DOHH2 (cell line): ENCODE measurements at regions not wholly inside any gene's neighbourhood (a gene's known extent, or its start where the extent isn't known, plus 50 kb on each side); places are given as distances from the start of the nearest gene placed in this dataset.

Experiments used
- EZH2phosphoT487 ChIP-seq: fragments of 200-600 bp; sonication (generic); IDR thresholded peaks from 2 replicates; pipeline ENCODE4 v1.6.1; 2017; ENCODE audit warnings: borderline replicate concordance, mild to moderate bottlenecking, antibody characterized with exemption, low read length, moderate library complexity, mixed read lengths
- TF ChIP-seq, protein P1 (sequence below): fragments of 200-600 bp; sonication (generic); IDR thresholded peaks from one replicate; pipeline ENCODE4 v1.5.1; 2014; ENCODE audit warnings: antibody characterized with exemption, mild to moderate bottlenecking, low read depth, low read length; ENCODE audit not compliant: poor library complexity, severe bottlenecking

DNA sequence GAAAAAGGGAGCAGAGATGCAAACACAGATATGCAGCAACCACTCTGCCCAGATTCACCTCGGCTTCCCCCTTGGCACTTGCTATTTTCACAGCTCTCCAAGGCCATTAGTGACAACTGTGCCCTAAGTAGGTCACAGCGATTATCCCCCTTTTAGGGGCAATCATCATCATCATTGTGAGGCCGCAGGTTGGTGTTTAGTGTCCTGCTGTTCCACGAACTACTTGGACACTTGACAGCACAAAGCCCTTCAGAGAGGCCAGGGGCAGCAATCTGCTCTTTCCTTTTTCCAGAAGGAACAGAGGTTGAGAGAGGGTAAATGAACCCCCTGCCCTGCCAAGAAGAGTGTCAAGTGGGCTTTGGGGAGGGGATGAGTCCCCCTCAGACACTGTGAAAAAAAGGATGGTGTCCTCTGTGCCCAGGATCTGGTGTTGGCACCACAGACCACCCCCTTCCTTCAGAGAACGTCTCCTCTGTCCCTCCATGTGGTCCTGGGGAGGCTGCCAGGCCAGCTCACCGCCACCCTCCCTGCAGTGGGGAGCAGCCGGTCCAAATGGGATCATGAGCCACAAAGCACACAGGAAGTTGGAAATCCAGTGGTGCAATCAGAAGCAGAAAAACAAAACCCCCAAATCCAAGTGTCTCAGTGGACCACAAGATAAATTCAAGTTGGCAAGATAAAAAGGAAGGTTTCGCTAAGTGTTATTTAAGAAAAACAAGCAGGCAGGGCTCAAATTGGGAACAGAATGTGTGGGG lies 78.4 kb upstream of the MED9 start:
- TF ChIP-seq, protein P1, sequence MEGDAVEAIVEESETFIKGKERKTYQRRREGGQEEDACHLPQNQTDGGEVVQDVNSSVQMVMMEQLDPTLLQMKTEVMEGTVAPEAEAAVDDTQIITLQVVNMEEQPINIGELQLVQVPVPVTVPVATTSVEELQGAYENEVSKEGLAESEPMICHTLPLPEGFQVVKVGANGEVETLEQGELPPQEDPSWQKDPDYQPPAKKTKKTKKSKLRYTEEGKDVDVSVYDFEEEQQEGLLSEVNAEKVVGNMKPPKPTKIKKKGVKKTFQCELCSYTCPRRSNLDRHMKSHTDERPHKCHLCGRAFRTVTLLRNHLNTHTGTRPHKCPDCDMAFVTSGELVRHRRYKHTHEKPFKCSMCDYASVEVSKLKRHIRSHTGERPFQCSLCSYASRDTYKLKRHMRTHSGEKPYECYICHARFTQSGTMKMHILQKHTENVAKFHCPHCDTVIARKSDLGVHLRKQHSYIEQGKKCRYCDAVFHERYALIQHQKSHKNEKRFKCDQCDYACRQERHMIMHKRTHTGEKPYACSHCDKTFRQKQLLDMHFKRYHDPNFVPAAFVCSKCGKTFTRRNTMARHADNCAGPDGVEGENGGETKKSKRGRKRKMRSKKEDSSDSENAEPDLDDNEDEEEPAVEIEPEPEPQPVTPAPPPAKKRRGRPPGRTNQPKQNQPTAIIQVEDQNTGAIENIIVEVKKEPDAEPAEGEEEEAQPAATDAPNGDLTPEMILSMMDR = no peak
- no peak for TF ChIP-seq EZH2phosphoT487
